HepG2 (cell line): ENCODE measurements at regions not wholly inside any gene's neighbourhood (a gene's known extent, or its start where the extent isn't known, plus 50 kb on each side); places are given as distances from the start of the nearest gene placed in this dataset.

Experiments used
- ATAC-seq: fragments of 200-7000 bp; cut with Tn5 transposase; 3 replicates; pipeline ENCODE4 v1.9.1; 2020; ENCODE audit warnings: mild to moderate bottlenecking, moderate library complexity
- BruUV-seq: library from RNA; stranded (reverse); fragments of 400-500 nt; replicated peaks from 2 replicates; lab custom pipeline; 2021; lab: Mats Ljungman, UMichigan
- CTCF ChIA-PET: fragments of 300-600 bp; formaldehyde crosslinking; extraction: SDS; loops from one replicate; lab custom pipeline; 2021; ENCODE audit warnings: low total read pairs, inconsistent platforms, low intra/inter-chr PET ratio; lab: Yijun Ruan, JAX
- POLR2A ChIA-PET: fragments of 350-600 bp; sonication (Branson Sonifier 250); formaldehyde crosslinking; loops from one replicate; lab custom pipeline; 2020; ENCODE audit warnings: antibody characterized with exemption, inconsistent platforms; lab: Yijun Ruan, JAX
- DNase-seq: peaks from one replicate; pipeline ENCODE4 v3.0.0-alpha.2; 2015; ENCODE audit warnings: low spot score
- FAIRE-seq: peaks from 3 replicates; lab custom pipeline; 2011; peaks lifted over from hg19 to GRCh38; lab: Jason Lieb, UNC
- H2AFZ ChIP-seq: one replicate; pipeline ENCODE4 v1.6.1; 2011; ENCODE audit warnings: low read length, inconsistent platforms
- H3K27ac ChIP-seq: fragments of 300-600 bp; 3 replicates; pipeline ENCODE4 v1.8.0; 2011; ENCODE audit warnings: mixed run types, mild to moderate bottlenecking, mixed read lengths, low read length, inconsistent platforms; ENCODE audit not compliant: insufficient read depth; ENCODE audit errors: extremely low read length
- H3K27me3 ChIP-seq, 2 experiments: fragments of 200-600 bp in 1 of 2; 2 replicates in 1 of 2; 3 replicates in 1 of 2; pipeline versions ENCODE4 v1.6.0 to v1.8.0; 2011; ENCODE audit warnings: low read length in 2 of 2, mild to moderate bottlenecking in 2 of 2, moderate library complexity in 2 of 2, inconsistent platforms in 1 of 2; ENCODE audit not compliant: insufficient read depth in 2 of 2, control insufficient read depth in 1 of 2
- H3K36me3 ChIP-seq, 2 experiments: fragments of 200-600 bp in 1 of 2; replicated peaks in 1 of 2; 2 replicates in 1 of 2; 3 replicates in 1 of 2; pipeline versions ENCODE4 v1.5.1 to v1.8.0; 2011; ENCODE audit warnings: low read length in 2 of 2, inconsistent platforms in 1 of 2; ENCODE audit not compliant: insufficient read depth in 2 of 2, control insufficient read depth in 1 of 2
- H3K4me1 ChIP-seq: 2 replicates; pipeline ENCODE4 v1.5.1; 2012; ENCODE audit warnings: low read length, inconsistent platforms; ENCODE audit not compliant: insufficient read depth
- H3K4me2 ChIP-seq: 2 replicates; pipeline ENCODE4 v1.6.0; 2011; ENCODE audit warnings: low read depth, low read length, inconsistent platforms
- H3K4me3 ChIP-seq, 3 experiments: fragments of 200-600 bp in 1 of 3; sonication (generic), shearing (Covaris generic) in 1 of 3; replicated peaks in 1 of 3; 2 replicates each; pipeline ENCODE4 v1.5.1; 2011 to 2016; ENCODE audit warnings: low read length in 3 of 3, inconsistent platforms in 2 of 3, low read depth in 2 of 3, mild to moderate bottlenecking in 2 of 3, control low read depth in 1 of 3, mixed read lengths in 1 of 3; ENCODE audit not compliant: insufficient read depth in 1 of 3
- H3K79me2 ChIP-seq: one replicate; pipeline ENCODE4 v1.6.1; 2011; ENCODE audit warnings: low read length, inconsistent platforms; ENCODE audit not compliant: insufficient read depth
- H3K9ac ChIP-seq: 2 replicates; pipeline ENCODE4 v1.6.0; 2011; ENCODE audit warnings: mild to moderate bottlenecking, low read depth, low read length, inconsistent platforms; ENCODE audit not compliant: insufficient read depth
- H3K9me3 ChIP-seq: 2 replicates; pipeline ENCODE4 v1.5.1; 2012; ENCODE audit warnings: mild to moderate bottlenecking, low read length
- H4K20me1 ChIP-seq: 2 replicates; pipeline ENCODE4 v1.6.0; 2011; ENCODE audit warnings: inconsistent platforms, mild to moderate bottlenecking, low read length, moderate library complexity; ENCODE audit not compliant: insufficient read depth
- ARNTL ChIP-seq: sonication (generic); formaldehyde crosslinking; IDR thresholded peaks from 2 replicates; pipeline ENCODE4 v1.4.0; 2020; ENCODE audit warnings: mild to moderate bottlenecking, missing genetic modification reagents
- FOXK1 ChIP-seq: sonication (generic); formaldehyde crosslinking; IDR thresholded peaks from 2 replicates; pipeline ENCODE4 v1.4.0; 2020; ENCODE audit warnings: low read depth, missing genetic modification reagents, borderline replicate concordance
- HDAC2 ChIP-seq: sonication (generic); formaldehyde crosslinking; IDR thresholded peaks from 2 replicates; pipeline ENCODE4 v1.4.0; 2020; ENCODE audit warnings: missing genetic modification reagents
- NCOR1 ChIP-seq: fragments of 200-600 bp; sonication (generic); IDR thresholded peaks from 2 replicates; pipeline ENCODE4 v1.7.0; 2017; ENCODE audit warnings: antibody characterized with exemption, low read length, borderline replicate concordance
- NR2C2 ChIP-seq: sonication (generic); formaldehyde crosslinking; IDR thresholded peaks from 2 replicates; pipeline ENCODE4 v1.4.0; 2020; ENCODE audit warnings: missing genetic modification reagents, mild to moderate bottlenecking, moderate library complexity, borderline replicate concordance
- PLRG1 ChIP-seq: fragments of 450-650 bp; conservative IDR thresholded peaks from 2 replicates; pipeline ENCODE4 v1.6.1; 2016
- SOX6 ChIP-seq, 2 experiments: fragments of 450-650 bp in 1 of 2; sonication (generic) in 1 of 2; formaldehyde crosslinking in 1 of 2; IDR thresholded peaks; 2 replicates each; pipeline versions ENCODE4 v1.4.0 to v1.6.1; 2017 to 2020; ENCODE audit warnings: antibody characterized with exemption in 1 of 2, mild to moderate bottlenecking in 1 of 2, missing genetic modification reagents in 1 of 2
- SP5 ChIP-seq: IDR thresholded peaks from 2 replicates; pipeline ENCODE4 v1.6.1; 2016; ENCODE audit warnings: low read depth, borderline replicate concordance
- ZFP1 ChIP-seq: IDR thresholded peaks from 2 replicates; pipeline ENCODE4 v1.6.1; 2016
- ZNF205 ChIP-seq: IDR thresholded peaks from 2 replicates; pipeline ENCODE4 v1.6.1; 2018; ENCODE audit warnings: missing biosample characterization, missing genetic modification reagents
- ZNF234 ChIP-seq: sonication (generic); formaldehyde crosslinking; conservative IDR thresholded peaks from 2 replicates; pipeline ENCODE4 v1.5.1; 2020; ENCODE audit warnings: mild to moderate bottlenecking, missing genetic modification reagents
- ZNF333 ChIP-seq: sonication (generic); formaldehyde crosslinking; IDR thresholded peaks from 2 replicates; pipeline ENCODE4 v1.4.0; 2020; ENCODE audit warnings: mild to moderate bottlenecking, missing genetic modification reagents, borderline replicate concordance
- ZNF720 ChIP-seq: sonication (generic); formaldehyde crosslinking; IDR thresholded peaks from 2 replicates; pipeline ENCODE4 v1.4.0; 2020; ENCODE audit warnings: missing genetic modification reagents
- WGBS: methylation state at CpG from one replicate; pipeline ENCODE4 v1.1.6; 2017; ENCODE audit warnings: low lambda C conversion rate; 5-methylcytosine and 5-hydroxymethylcytosine counted together
- in situ Hi-C: cut with HindIII; loops from 2 replicates; pipeline ENCODE4 v1.10.0; 2017; ENCODE audit warnings: low pct_unique_long_range_greater_than_20kb; ENCODE audit not compliant: extremely low pct_ligation_motif_present
- intact Hi-C: fragments of 100-400 bp; cut with micrococcal nuclease; formaldehyde crosslinking; loops from one replicate; pipeline ENCODE4 v1.10.0; 2022; ENCODE audit not compliant: unreplicated experiment
- TF ChIP-seq, protein P1 (sequence below): IDR thresholded peaks from 2 replicates; pipeline ENCODE4 v1.6.1; 2016
- TF ChIP-seq, protein P2 (sequence below): sonication (generic); formaldehyde crosslinking; IDR thresholded peaks from 2 replicates; pipeline ENCODE4 v1.4.0; 2020; ENCODE audit warnings: missing genetic modification reagents
- TF ChIP-seq, protein P3 (sequence below), 2 experiments: sonication (generic) in 1 of 2; formaldehyde crosslinking in 1 of 2; IDR thresholded peaks; 2 replicates each; pipeline versions ENCODE4 v1.6.1 to v1.9.0; 2014 to 2022; ENCODE audit warnings: antibody characterized with exemption in 1 of 2, borderline replicate concordance in 1 of 2, inconsistent platforms in 1 of 2, low read depth in 1 of 2, missing genetic modification reagents in 1 of 2

DNA sequence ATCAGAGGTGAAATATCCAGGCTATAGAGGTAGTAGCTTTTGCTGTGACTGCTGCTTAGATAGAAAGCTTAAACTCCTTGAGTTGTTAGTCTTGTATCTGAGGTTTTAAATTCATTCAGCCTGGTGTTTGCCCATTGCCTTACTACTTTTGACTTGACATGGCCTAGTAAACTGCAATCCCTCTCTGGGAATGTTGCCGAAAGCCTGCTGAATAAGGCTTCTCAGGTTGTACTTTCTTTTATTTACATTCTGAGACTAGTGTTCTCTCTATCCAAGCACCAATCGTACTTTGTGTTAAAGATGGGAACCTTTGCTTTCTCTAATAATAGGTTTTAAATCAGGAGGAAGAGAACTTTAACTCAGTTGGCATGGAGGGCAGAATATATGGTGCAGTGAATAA lies 357.6 kb upstream of the CWC22 start:
- POLR2A ChIA-PET = no interaction called here
- no peaks in the 10 kb centered on the region for H3K79me2 ChIP-seq
- H3K36me3 ChIP-seq = no peaks in the 10 kb centered on the region
- 13% methylated on average over 2 of the region's 2 CpGs for WGBS
- CTCF ChIA-PET = no interaction called here
- no peak for DNase-seq
- intact Hi-C loops = no loop called here
- H3K9me3 ChIP-seq = peaks cover 2% of the 10 kb centered on the region; the same call in 1 of the 2 replicates
- FAIRE-seq = no peak
- no peak overlapping the region for H3K27ac ChIP-seq
- H3K27me3 ChIP-seq = no peaks in the 10 kb centered on the region
- no peak overlapping the region for H2AFZ ChIP-seq
- H4K20me1 ChIP-seq = no peaks in the 10 kb centered on the region
- no TSS peak for BruUV-seq
- H3K4me1 ChIP-seq = no peaks in the 10 kb centered on the region
- no peak overlapping the region for H3K9ac ChIP-seq
- in situ Hi-C loops = no loop called here
- no peak for ATAC-seq
- H3K4me2 ChIP-seq = no peak overlapping the region
- H3K4me3 ChIP-seq = no peak overlapping the region
- TF ChIP-seq ZNF234 (no peak), ZNF720 (CRISPR knock-in tag) (no peak), NR2C2 (no peak), ZFP1 (CRISPR knock-in tag) (no peak), HDAC2 (CRISPR knock-in tag) (no peak), PLRG1 (no peak), NCOR1 (no peak), FOXK1 (CRISPR knock-in tag) (no peak), ARNTL (CRISPR knock-in tag) (no peak), ZNF205 (CRISPR knock-in tag) (no peak), SOX6 (IDR thresholded peaks at IDR 0.05) (no peak), SOX6 (CRISPR knock-in tag; IDR thresholded peaks at IDR 0.05) (no peak), SP5 (CRISPR knock-in tag) (no peak), ZNF333 (CRISPR knock-in tag) (no peak)
- TF ChIP-seq, protein P1, sequence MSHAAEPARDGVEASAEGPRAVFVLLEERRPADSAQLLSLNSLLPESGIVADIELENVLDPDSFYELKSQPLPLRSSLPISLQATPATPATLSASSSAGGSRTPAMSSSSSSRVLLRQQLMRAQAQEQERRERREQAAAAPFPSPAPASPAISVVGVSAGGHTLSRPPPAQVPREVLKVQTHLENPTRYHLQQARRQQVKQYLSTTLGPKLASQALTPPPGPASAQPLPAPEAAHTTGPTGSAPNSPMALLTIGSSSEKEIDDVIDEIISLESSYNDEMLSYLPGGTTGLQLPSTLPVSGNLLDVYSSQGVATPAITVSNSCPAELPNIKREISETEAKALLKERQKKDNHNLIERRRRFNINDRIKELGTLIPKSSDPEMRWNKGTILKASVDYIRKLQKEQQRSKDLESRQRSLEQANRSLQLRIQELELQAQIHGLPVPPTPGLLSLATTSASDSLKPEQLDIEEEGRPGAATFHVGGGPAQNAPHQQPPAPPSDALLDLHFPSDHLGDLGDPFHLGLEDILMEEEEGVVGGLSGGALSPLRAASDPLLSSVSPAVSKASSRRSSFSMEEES (CRISPR knock-in tag) = no peak
- TF ChIP-seq, protein P2, sequence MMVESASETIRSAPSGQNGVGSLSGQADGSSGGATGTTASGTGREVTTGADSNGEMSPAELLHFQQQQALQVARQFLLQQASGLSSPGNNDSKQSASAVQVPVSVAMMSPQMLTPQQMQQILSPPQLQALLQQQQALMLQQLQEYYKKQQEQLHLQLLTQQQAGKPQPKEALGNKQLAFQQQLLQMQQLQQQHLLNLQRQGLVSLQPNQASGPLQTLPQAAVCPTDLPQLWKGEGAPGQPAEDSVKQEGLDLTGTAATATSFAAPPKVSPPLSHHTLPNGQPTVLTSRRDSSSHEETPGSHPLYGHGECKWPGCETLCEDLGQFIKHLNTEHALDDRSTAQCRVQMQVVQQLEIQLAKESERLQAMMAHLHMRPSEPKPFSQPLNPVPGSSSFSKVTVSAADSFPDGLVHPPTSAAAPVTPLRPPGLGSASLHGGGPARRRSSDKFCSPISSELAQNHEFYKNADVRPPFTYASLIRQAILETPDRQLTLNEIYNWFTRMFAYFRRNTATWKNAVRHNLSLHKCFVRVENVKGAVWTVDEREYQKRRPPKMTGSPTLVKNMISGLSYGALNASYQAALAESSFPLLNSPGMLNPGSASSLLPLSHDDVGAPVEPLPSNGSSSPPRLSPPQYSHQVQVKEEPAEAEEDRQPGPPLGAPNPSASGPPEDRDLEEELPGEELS = no peak
- TF ChIP-seq, protein P3, sequence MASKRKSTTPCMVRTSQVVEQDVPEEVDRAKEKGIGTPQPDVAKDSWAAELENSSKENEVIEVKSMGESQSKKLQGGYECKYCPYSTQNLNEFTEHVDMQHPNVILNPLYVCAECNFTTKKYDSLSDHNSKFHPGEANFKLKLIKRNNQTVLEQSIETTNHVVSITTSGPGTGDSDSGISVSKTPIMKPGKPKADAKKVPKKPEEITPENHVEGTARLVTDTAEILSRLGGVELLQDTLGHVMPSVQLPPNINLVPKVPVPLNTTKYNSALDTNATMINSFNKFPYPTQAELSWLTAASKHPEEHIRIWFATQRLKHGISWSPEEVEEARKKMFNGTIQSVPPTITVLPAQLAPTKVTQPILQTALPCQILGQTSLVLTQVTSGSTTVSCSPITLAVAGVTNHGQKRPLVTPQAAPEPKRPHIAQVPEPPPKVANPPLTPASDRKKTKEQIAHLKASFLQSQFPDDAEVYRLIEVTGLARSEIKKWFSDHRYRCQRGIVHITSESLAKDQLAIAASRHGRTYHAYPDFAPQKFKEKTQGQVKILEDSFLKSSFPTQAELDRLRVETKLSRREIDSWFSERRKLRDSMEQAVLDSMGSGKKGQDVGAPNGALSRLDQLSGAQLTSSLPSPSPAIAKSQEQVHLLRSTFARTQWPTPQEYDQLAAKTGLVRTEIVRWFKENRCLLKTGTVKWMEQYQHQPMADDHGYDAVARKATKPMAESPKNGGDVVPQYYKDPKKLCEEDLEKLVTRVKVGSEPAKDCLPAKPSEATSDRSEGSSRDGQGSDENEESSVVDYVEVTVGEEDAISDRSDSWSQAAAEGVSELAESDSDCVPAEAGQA (IDR thresholded peaks at IDR 0.05; ENCODE audit: low read depth) = no peak
- TF ChIP-seq, protein P3 (CRISPR knock-in tag; IDR thresholded peaks at IDR 0.05; ENCODE audit: borderline replicate concordance) = no peak
